Thyroid gland (tissue), 4 donors: ENCODE measurements at regions not wholly inside any gene's neighbourhood (a gene's known extent, or its start where the extent isn't known, plus 50 kb on each side); places are given as distances from the start of the nearest gene placed in this dataset.

Experiments used
- CTCF ChIP-seq, 6 experiments: fragments of 200-600 bp in 3 of 6; fragments of 450-650 bp in 3 of 6; sonication (generic) in 3 of 6; IDR thresholded peaks; one replicate each; pipeline ENCODE4 v1.5.1; 2016 to 2019; ENCODE audit warnings: antibody characterized with exemption in 6 of 6, mild to moderate bottlenecking in 2 of 6, inconsistent platforms in 1 of 6, moderate library complexity in 1 of 6
- POLR2A ChIP-seq, 2 donors: fragments of 450-650 bp; IDR thresholded peaks; one replicate each; pipeline ENCODE4 v1.6.1; 2017; ENCODE audit warnings: antibody characterized with exemption in 2 of 2, mild to moderate bottlenecking in 2 of 2, moderate library complexity in 1 of 2

GRCh38 chr9:19698960-19699359 is 89.9 kb downstream of the SLC24A2 start:
- TF ChIP-seq POLR2A (IDR thresholded peaks at IDR 0.05) (no peak), CTCF (IDR thresholded peaks at IDR 0.05) (no peak)
